Uterus (tissue), 2 donors: ENCODE measurements at regions not wholly inside any gene's neighbourhood (a gene's known extent, or its start where the extent isn't known, plus 50 kb on each side); places are given as distances from the start of the nearest gene placed in this dataset.

Experiments used
- POLR2A ChIP-seq, 2 donors: fragments of 450-650 bp; IDR thresholded peaks; one replicate each; pipeline ENCODE4 v1.6.1; 2016; ENCODE audit warnings: antibody characterized with exemption in 2 of 2, mild to moderate bottlenecking in 1 of 2, moderate library complexity in 1 of 2
- TF ChIP-seq, protein P1 (sequence below), 4 experiments: fragments of 200-600 bp in 2 of 4; fragments of 450-650 bp in 2 of 4; sonication (generic) in 2 of 4; IDR thresholded peaks; one replicate each; pipeline ENCODE4 v1.5.1; 2016 to 2019; ENCODE audit warnings: antibody characterized with exemption in 4 of 4, mild to moderate bottlenecking in 2 of 4, moderate library complexity in 1 of 4

DNA sequence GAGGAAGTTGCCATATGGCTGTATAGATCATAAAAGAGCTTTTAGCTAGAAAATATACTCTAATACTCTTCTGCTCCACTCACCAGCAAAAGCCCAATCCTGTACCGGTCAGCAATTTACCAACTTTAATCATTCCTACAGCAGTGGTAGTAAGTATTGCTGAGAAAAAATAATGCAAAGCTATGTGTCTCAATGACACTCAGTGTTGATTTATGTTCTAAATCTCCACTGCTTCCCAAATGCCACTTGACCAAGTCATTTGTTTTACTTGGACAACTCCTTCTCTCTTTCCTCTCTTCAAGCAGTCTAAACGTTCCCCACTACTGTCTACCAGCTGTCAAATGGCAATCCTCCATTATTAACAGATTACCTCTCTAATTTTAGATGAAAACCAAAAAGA lies 201.8 kb upstream of the GK2 start:
- TF ChIP-seq POLR2A (IDR thresholded peaks at IDR 0.05) = no peak
- TF ChIP-seq, protein P1, sequence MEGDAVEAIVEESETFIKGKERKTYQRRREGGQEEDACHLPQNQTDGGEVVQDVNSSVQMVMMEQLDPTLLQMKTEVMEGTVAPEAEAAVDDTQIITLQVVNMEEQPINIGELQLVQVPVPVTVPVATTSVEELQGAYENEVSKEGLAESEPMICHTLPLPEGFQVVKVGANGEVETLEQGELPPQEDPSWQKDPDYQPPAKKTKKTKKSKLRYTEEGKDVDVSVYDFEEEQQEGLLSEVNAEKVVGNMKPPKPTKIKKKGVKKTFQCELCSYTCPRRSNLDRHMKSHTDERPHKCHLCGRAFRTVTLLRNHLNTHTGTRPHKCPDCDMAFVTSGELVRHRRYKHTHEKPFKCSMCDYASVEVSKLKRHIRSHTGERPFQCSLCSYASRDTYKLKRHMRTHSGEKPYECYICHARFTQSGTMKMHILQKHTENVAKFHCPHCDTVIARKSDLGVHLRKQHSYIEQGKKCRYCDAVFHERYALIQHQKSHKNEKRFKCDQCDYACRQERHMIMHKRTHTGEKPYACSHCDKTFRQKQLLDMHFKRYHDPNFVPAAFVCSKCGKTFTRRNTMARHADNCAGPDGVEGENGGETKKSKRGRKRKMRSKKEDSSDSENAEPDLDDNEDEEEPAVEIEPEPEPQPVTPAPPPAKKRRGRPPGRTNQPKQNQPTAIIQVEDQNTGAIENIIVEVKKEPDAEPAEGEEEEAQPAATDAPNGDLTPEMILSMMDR (IDR thresholded peaks at IDR 0.05) = no peak
